Large intestine (tissue), 3 donors: ENCODE measurements at regions not wholly inside any gene's neighbourhood (a gene's known extent, or its start where the extent isn't known, plus 50 kb on each side); places are given as distances from the start of the nearest gene placed in this dataset.

ENCODE experiments used
- DNase-seq, 2 donors: peaks; one replicate each; pipeline versions ENCODE4 v3.0.0 to v3.0.0-alpha.2; 2013
- H3K27ac ChIP-seq: one replicate; pipeline ENCODE4 v1.5.1; 2013; ENCODE audit warnings: low read length
- H3K27me3 ChIP-seq: 2 replicates; pipeline ENCODE4 v1.6.1; 2013; ENCODE audit warnings: low read length; ENCODE audit not compliant: control insufficient read depth, insufficient read depth
- H3K36me3 ChIP-seq: 2 replicates; pipeline ENCODE4 v1.6.1; 2013; ENCODE audit warnings: low read length; ENCODE audit not compliant: control insufficient read depth, insufficient read depth
- H3K4me1 ChIP-seq: one replicate; pipeline ENCODE4 v1.6.1; 2013; ENCODE audit warnings: low read length; ENCODE audit not compliant: control insufficient read depth, insufficient read depth
- H3K4me3 ChIP-seq: one replicate; pipeline ENCODE4 v1.5.1; 2013; ENCODE audit warnings: low read length
- H3K9me3 ChIP-seq: one replicate; pipeline ENCODE4 v1.6.1; 2013; ENCODE audit warnings: mild to moderate bottlenecking, low read depth, low read length, moderate library complexity; ENCODE audit not compliant: control insufficient read depth
- WGBS: methylation state at CpG from one replicate; pipeline ENCODE4 v1.1.5; 2013; ENCODE audit warnings: low lambda C conversion rate; ENCODE audit not compliant: insufficient coverage; 5-methylcytosine and 5-hydroxymethylcytosine counted together

DNA sequence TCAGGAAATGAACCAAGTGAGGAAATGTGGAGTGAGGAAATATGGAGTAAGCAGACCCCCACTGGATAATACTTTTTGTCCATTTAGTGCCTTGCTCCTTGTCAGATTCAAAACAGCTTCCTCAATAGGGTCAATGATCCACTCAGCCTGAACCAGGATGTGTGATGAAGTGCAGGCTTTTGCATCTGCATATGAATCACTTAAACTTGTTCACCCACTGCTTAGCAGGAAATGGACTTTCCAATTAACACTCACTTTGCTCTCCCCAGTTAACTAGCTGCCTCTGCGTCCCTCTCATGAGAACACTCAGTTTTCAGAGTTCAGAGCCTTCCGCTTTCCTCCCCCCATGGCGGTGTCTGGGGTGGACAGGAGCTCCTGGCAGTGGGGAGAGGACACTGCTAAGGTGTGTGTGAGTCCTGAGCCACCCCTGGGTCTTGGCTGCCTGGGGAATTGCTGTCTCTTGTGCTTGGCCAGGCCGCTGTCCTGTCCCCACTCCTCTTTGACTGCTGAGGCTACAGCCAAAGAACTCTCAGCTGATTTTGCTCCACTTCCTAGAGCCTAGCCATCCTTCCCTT is 621.8 kb downstream of the CDH26 start:
- no peak overlapping the region for H3K4me3 ChIP-seq
- H3K9me3 ChIP-seq: no peaks in the 10 kb centered on the region
- H3K27ac ChIP-seq: no peak overlapping the region
- no peak for DNase-seq
- no peaks in the 10 kb centered on the region for H3K27me3 ChIP-seq
- WGBS: no CpG with 5 or more reads among the region's 4 CpGs
- no peaks in the 10 kb centered on the region for H3K4me1 ChIP-seq
- H3K36me3 ChIP-seq: no peaks in the 10 kb centered on the region

- H3K4me3 ChIP-seq: no peak overlapping the region
- DNase-seq: no peak
- no peak overlapping the region for H3K27ac ChIP-seq
- H3K27me3 ChIP-seq: no peaks in the 10 kb centered on the region
- no peaks in the 10 kb centered on the region for H3K36me3 ChIP-seq
- H3K4me1 ChIP-seq: no peaks in the 10 kb centered on the region
- no peaks in the 10 kb centered on the region for H3K9me3 ChIP-seq
- no CpG with 5 or more reads among the region's 4 CpGs for WGBS
Observed at GRCh38 chr20:60581606-60582115, 623.4 kb downstream of the CDH26 start.

- Histone ChIP-seq H3K9me3 (no peaks in the 10 kb centered on the region), H3K27me3 (no peaks in the 10 kb centered on the region), H3K36me3 (no peaks in the 10 kb centered on the region), H3K4me3 (no peak overlapping the region), H3K27ac (no peak overlapping the region), H3K4me1 (no peaks in the 10 kb centered on the region)
- DNase-seq: no peak
- WGBS: no CpG with 5 or more reads among the region's 2 CpGs
Observed at GRCh38 chr20:60583741-60584140, 625.5 kb downstream of the CDH26 start.

DNA sequence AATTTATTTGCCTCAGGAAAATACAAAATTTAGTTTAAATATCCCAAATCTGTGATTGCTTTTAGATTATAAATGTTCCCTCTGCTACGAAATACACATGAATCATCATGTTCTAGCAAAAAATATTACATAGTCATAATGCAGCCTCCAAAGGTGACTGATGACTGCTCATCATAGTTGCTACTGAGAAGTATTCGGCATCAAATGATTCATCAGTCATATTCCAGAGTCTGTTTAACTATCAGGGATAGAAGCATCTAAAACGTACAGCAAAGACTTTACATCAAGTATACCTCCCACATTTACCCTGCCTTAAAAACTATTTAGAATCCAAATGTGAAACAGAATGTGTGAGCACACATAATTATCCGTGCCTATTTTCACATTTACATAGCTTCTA is 626.0 kb downstream of the CDH26 start:
- Histone ChIP-seq H3K36me3 (no peaks in the 10 kb centered on the region), H3K4me1 (no peaks in the 10 kb centered on the region), H3K27ac (no peak overlapping the region), H3K27me3 (no peaks in the 10 kb centered on the region), H3K4me3 (no peak overlapping the region), H3K9me3 (no peaks in the 10 kb centered on the region)
- no peak for DNase-seq
- WGBS: 100% methylated on average over 1 of the region's 4 CpGs

GRCh38 chr20:60585651-60586050 is 627.4 kb downstream of the CDH26 start:
- Histone ChIP-seq H3K4me3 (no peak overlapping the region), H3K9me3 (no peaks in the 10 kb centered on the region), H3K27me3 (no peaks in the 10 kb centered on the region), H3K27ac (no peak overlapping the region), H3K4me1 (no peaks in the 10 kb centered on the region), H3K36me3 (no peaks in the 10 kb centered on the region)
- no peak for DNase-seq
- WGBS: 67% methylated on average over 1 of the region's 4 CpGs

DNA sequence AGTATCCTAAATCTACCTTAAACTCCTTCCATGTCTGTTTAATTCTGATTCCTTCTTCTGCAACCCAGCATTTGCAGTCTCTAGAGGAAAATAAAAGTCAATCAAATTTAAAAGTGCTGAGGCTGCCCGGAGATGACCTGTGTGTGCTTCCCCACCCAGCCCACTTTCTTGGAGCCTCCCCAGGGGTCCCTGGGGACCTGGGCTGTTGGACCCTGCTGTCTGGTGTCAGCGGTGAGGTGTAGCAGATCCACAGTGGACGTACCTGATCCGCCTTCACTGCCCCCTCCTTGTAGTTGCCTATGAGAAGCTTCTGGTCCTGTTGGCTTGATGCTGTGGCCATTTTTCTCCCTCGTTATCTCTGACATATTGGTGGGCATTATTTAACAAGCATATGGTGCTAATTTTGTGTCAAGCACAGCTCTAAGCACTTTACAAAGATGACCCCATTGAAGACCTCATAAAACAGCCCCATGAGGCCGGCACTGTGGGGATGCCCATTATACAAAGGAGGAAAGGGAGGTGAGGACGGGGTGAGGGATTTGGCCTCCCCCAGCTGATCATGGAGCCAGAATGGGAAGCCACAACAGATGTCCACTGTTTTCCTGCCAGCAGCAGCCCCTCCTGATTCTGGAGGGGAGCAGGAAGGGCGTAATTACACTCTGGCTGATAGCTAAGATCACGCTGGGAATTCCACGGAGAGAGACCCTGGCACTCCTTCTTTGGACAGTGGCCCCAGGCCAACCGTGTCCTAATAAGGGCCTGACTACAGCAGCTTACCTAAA is 628.2 kb downstream of the CDH26 start:
- no peak for DNase-seq
- no peak overlapping the region for H3K27ac ChIP-seq
- H3K4me1 ChIP-seq: no peaks in the 10 kb centered on the region
- no peak overlapping the region for H3K4me3 ChIP-seq
- no peaks in the 10 kb centered on the region for H3K27me3 ChIP-seq
- WGBS: no CpG with 5 or more reads among the region's 11 CpGs
- H3K36me3 ChIP-seq: no peaks in the 10 kb centered on the region
- no peaks in the 10 kb centered on the region for H3K9me3 ChIP-seq

GRCh38 chr20:60587986-60588385 is 629.8 kb downstream of the CDH26 start:
- no peaks in the 10 kb centered on the region for H3K4me1 ChIP-seq
- no peak overlapping the region for H3K27ac ChIP-seq
- H3K36me3 ChIP-seq: no peaks in the 10 kb centered on the region
- H3K27me3 ChIP-seq: no peaks in the 10 kb centered on the region
- DNase-seq: no peak
- no CpG with 5 or more reads among the region's 4 CpGs for WGBS
- H3K9me3 ChIP-seq: no peaks in the 10 kb centered on the region
- H3K4me3 ChIP-seq: no peak overlapping the region

GRCh38 chr20:60589623-60590022 is 631.4 kb downstream of the CDH26 start:
- no peak overlapping the region for H3K4me3 ChIP-seq
- H3K27ac ChIP-seq: no peak overlapping the region
- H3K36me3 ChIP-seq: no peaks in the 10 kb centered on the region
- no peaks in the 10 kb centered on the region for H3K27me3 ChIP-seq
- H3K9me3 ChIP-seq: no peaks in the 10 kb centered on the region
- WGBS: no CpG with 5 or more reads among the region's 3 CpGs
- no peak for DNase-seq
- no peaks in the 10 kb centered on the region for H3K4me1 ChIP-seq

GRCh38 chr20:60591172-60591799 is 633.1 kb downstream of the CDH26 start:
- H3K36me3 ChIP-seq: no peaks in the 10 kb centered on the region
- H3K4me3 ChIP-seq: no peak overlapping the region
- DNase-seq: no peak
- no peak overlapping the region for H3K27ac ChIP-seq
- 100% methylated on average over 1 of the region's 6 CpGs for WGBS
- H3K27me3 ChIP-seq: no peaks in the 10 kb centered on the region
- H3K4me1 ChIP-seq: no peaks in the 10 kb centered on the region
- no peaks in the 10 kb centered on the region for H3K9me3 ChIP-seq

GRCh38 chr20:60598528-60598927 is 640.3 kb downstream of the CDH26 start:
- H3K36me3 ChIP-seq: no peaks in the 10 kb centered on the region
- no peaks in the 10 kb centered on the region for H3K27me3 ChIP-seq
- 100% methylated on average over 1 of the region's 14 CpGs for WGBS
- H3K27ac ChIP-seq: no peak overlapping the region
- no peak overlapping the region for H3K4me3 ChIP-seq
- DNase-seq: no peak
- no peaks in the 10 kb centered on the region for H3K4me1 ChIP-seq
- H3K9me3 ChIP-seq: no peaks in the 10 kb centered on the region
